MM.1S (cell line): ENCODE measurements at regions not wholly inside any gene's neighbourhood (a gene's known extent, or its start where the extent isn't known, plus 50 kb on each side); places are given as distances from the start of the nearest gene placed in this dataset.

Experiments
- DNase-seq: peaks from one replicate; pipeline ENCODE4 v3.0.0-alpha.2; 2015
- H2AFZ ChIP-seq: fragments of 300-600 bp; sonication (generic); 2 replicates; pipeline ENCODE4 v1.6.0; 2016; ENCODE audit warnings: antibody characterized with exemption, low read length
- H3F3A ChIP-seq: fragments of 300-600 bp; sonication (generic); 2 replicates; pipeline ENCODE4 v1.6.1; 2016; ENCODE audit warnings: mild to moderate bottlenecking, antibody characterized with exemption, low read length, moderate library complexity, mixed read lengths; ENCODE audit not compliant: insufficient read depth
- H3K27ac ChIP-seq: fragments of 300-600 bp; sonication (generic); 2 replicates; pipeline ENCODE4 v1.5.1; 2016; ENCODE audit warnings: mild to moderate bottlenecking, low read length
- H3K27me3 ChIP-seq: fragments of 300-600 bp; sonication (generic); replicated peaks from 2 replicates; pipeline ENCODE4 v1.6.0; 2016; ENCODE audit warnings: low read length; ENCODE audit not compliant: insufficient read depth
- H3K36me3 ChIP-seq: fragments of 300-600 bp; sonication (generic); replicated peaks from 2 replicates; pipeline ENCODE4 v1.6.1; 2016; ENCODE audit warnings: mild to moderate bottlenecking, low read length, mixed read lengths; ENCODE audit not compliant: insufficient read depth
- H3K4me1 ChIP-seq: fragments of 300-600 bp; sonication (generic); 2 replicates; pipeline ENCODE4 v1.6.1; 2016; ENCODE audit warnings: low read length, mixed read lengths
- H3K4me2 ChIP-seq: fragments of 300-600 bp; sonication (generic); 2 replicates; pipeline ENCODE4 v1.6.0; 2016; ENCODE audit warnings: low read depth, low read length
- H3K4me3 ChIP-seq: fragments of 300-600 bp; sonication (generic); 2 replicates; pipeline ENCODE4 v1.5.1; 2016; ENCODE audit warnings: low read length, mixed read lengths
- H3K79me2 ChIP-seq: fragments of 300-600 bp; sonication (generic); 2 replicates; pipeline ENCODE4 v1.6.1; 2016; ENCODE audit warnings: mixed run types, low read length, mixed read lengths
- H3K9ac ChIP-seq: fragments of 300-600 bp; sonication (generic); 2 replicates; pipeline ENCODE4 v1.6.1; 2016; ENCODE audit warnings: low read length, mixed read lengths
- H3K9me2 ChIP-seq: fragments of 300-600 bp; sonication (generic); replicated peaks from 2 replicates; pipeline ENCODE4 v1.6.1; 2016; ENCODE audit warnings: mild to moderate bottlenecking, low read length, mixed read lengths; ENCODE audit not compliant: insufficient read depth
- H3K9me3 ChIP-seq: fragments of 300-600 bp; sonication (generic); replicated peaks from 2 replicates; pipeline ENCODE4 v1.6.1; 2016; ENCODE audit warnings: mild to moderate bottlenecking, low read length, mixed read lengths; ENCODE audit not compliant: insufficient read depth
- H4K20me1 ChIP-seq: fragments of 300-600 bp; sonication (generic); 2 replicates; pipeline ENCODE4 v1.6.1; 2016; ENCODE audit warnings: mild to moderate bottlenecking, low read length, moderate library complexity, mixed read lengths; ENCODE audit not compliant: insufficient read depth
- CTCF ChIP-seq: fragments of 300-600 bp; sonication (generic); IDR thresholded peaks from 2 replicates; pipeline ENCODE4 v1.5.1; 2016; ENCODE audit warnings: antibody characterized with exemption, low read length, mixed read lengths
- EZH2 ChIP-seq: fragments of 300-600 bp; sonication (generic); optimal IDR thresholded peaks from 2 replicates; pipeline ENCODE3; 2017; ENCODE audit warnings: low read depth, mild to moderate bottlenecking, antibody characterized with exemption, low read length, mixed read lengths
- EZH2phosphoT487 ChIP-seq: fragments of 300-600 bp; sonication (generic); IDR thresholded peaks from 2 replicates; pipeline ENCODE4 v1.6.1; 2018; ENCODE audit warnings: antibody characterized with exemption, low read length

DNA sequence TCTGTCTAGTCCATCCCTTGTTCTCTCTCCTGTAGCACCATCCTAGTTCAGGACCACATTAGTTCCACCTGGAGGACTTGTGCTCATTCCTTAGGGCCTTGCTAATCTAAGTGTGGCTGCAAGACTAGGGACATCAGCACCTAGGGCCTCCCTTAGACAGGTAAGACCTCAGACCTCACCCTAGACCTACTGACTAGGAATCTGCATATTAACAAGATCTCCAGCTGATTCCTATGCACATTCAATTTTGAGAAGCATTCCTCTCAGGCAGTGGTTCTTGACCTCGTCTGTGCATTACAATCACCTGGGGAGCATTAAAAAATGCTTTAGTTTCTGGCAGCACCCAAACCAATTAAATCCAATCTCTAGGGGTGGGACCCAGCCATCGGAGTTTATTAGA is 238.4 kb upstream of the RGMA start:
- Histone ChIP-seq H4K20me1 (no peaks in the 10 kb centered on the region), H3K4me3 (no peak overlapping the region), H3K36me3 (no peaks in the 10 kb centered on the region), H3K9me2 (no peaks in the 10 kb centered on the region), H3K9ac (no peak overlapping the region), H3K4me1 (no peaks in the 10 kb centered on the region), H3F3A (no peaks in the 10 kb centered on the region), H3K4me2 (no peak overlapping the region), H3K27me3 (no peaks in the 10 kb centered on the region), H3K27ac (no peak overlapping the region), H2AFZ (no peak overlapping the region), H3K9me3 (no peaks in the 10 kb centered on the region), H3K79me2 (no peaks in the 10 kb centered on the region)
- TF ChIP-seq EZH2phosphoT487 (no peak), CTCF (no peak), EZH2 (no peak)
- DNase-seq: no peak

- DNase-seq: no peak
- H3K79me2 ChIP-seq: no peaks in the 10 kb centered on the region
- TF ChIP-seq EZH2 (no peak), CTCF (no peak), EZH2phosphoT487 (no peak)
- no peaks in the 10 kb centered on the region for H3F3A ChIP-seq
- H3K27ac ChIP-seq: no peak overlapping the region
- H3K4me1 ChIP-seq: no peaks in the 10 kb centered on the region
- H3K4me2 ChIP-seq: no peak overlapping the region
- H2AFZ ChIP-seq: no peak overlapping the region
- no peaks in the 10 kb centered on the region for H3K36me3 ChIP-seq
- no peaks in the 10 kb centered on the region for H3K9me2 ChIP-seq
- H3K9ac ChIP-seq: no peak overlapping the region
- no peaks in the 10 kb centered on the region for H3K9me3 ChIP-seq
- H4K20me1 ChIP-seq: no peaks in the 10 kb centered on the region
- no peaks in the 10 kb centered on the region for H3K27me3 ChIP-seq
- no peak overlapping the region for H3K4me3 ChIP-seq
Observed at GRCh38 chr15:93324186-93324975, 235.4 kb upstream of the RGMA start.

DNA sequence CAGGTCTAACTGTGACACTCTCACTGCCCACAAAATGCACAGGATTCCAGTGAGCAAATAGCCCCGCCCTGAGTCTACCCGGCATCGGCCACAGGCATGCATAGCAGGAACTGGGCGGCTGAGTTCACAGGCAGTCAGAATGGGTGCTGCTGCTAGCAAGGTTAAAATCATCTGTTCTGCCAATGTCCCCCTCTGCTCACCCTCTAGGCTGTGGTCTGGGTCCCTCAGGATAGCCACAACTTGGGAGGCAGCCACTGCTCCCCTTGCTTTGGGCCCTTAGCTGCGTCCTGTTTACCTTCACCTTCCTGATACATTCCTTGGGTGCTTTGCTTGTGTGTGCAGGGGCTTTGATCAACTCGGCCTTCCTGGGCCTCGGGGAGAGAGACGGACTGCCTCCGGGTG is 232.9 kb upstream of the RGMA start:
- Histone ChIP-seq H3K4me3 (no peak overlapping the region), H3K27ac (no peak overlapping the region), H3K27me3 (no peaks in the 10 kb centered on the region), H3K9me3 (no peaks in the 10 kb centered on the region), H3K36me3 (no peaks in the 10 kb centered on the region), H3K4me1 (no peaks in the 10 kb centered on the region), H3K79me2 (no peaks in the 10 kb centered on the region), H2AFZ (no peak overlapping the region), H4K20me1 (no peaks in the 10 kb centered on the region), H3K4me2 (no peak overlapping the region), H3F3A (no peaks in the 10 kb centered on the region), H3K9me2 (no peaks in the 10 kb centered on the region), H3K9ac (no peak overlapping the region)
- DNase-seq: no peak
- TF ChIP-seq CTCF (no peak), EZH2phosphoT487 (no peak), EZH2 (no peak)
